Left renal cortex interstitium (tissue), 4 donors: ENCODE measurements at regions not wholly inside any gene's neighbourhood (a gene's known extent, or its start where the extent isn't known, plus 50 kb on each side); places are given as distances from the start of the nearest gene placed in this dataset.
"Not testable (repeated sequence)": the region's sequence is repeated elsewhere in the genome, so short reads cannot be mapped to it uniquely, and the experiment has no call there.

Experiments
- DNase-seq, 4 donors: peaks; one replicate each; pipeline ENCODE4 v3.0.0-alpha.2; 2013; ENCODE audit warnings: low read depth in 4 of 4, low spot score in 2 of 4, missing footprints in 1 of 4

DNA sequence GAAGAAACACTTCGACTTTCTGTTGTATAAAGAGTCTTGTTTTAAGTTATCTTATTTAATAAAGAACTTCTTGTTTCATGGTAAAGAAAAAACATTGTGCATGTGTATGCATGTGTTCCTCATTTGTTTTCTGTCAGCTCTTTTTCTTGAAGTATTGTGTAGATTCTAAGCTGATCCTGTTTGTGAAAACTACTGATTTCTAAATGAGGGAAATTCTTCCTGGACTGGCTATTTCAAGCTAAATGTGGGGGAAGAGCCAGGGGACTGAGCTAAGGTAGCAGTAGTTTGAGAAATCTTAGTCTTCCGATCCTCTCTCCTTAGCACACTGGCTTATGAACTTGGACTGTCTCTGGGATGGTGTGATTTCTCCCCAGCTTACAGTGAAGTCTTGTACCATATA is 56.4 kb upstream of the RBMS1 start:
- DNase-seq: no peak

DNA sequence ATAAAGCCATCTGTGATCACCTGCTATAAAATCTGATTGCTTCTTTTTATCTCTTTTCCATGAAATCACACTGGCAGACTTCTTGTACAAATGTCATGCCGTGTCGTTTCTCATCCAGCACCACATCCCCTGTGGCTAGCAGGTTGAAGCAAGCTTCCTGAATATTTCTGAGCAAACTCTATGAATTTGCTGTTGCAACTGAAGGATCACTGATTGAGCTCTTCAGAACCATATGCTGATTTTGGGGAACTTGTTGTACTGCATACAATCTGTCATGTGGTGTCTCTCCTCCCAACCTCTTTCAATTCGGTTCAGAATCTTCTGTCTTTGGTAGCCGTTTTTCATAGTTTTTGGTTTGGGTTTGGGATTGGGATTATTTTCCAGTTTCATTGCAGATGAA is 57.7 kb upstream of the RBMS1 start:
- no peak for DNase-seq

DNA sequence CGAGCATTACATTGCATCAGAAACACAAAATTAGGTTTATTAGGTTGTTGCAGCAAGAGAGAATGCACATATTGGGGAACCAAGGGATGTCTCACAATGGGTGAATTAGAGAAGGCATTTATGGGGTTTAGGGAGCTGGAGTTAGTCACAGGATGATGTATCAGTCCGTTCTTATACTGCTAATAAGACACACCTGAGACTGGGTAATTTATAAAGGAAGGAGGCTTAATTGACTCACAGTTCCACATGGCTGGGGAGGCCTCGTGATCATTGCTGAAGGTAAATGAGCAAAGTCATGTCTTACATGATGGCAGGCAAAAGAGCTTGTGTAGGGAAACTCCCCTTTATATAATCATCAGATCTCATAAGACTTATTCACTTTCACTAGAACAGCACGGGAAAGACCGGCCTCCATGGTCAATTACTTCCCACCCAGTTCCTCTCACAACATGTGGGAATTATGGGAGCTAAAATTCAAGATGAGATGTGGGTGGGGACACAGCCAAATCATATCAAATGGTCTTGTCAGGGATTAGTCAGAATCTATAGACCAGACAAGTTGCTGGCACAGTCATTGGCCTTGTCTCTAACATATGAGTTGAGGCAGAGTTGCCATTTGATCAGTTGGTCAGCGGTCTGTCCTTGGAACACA is 61.9 kb upstream of the RBMS1 start:
- DNase-seq: no peak

DNA sequence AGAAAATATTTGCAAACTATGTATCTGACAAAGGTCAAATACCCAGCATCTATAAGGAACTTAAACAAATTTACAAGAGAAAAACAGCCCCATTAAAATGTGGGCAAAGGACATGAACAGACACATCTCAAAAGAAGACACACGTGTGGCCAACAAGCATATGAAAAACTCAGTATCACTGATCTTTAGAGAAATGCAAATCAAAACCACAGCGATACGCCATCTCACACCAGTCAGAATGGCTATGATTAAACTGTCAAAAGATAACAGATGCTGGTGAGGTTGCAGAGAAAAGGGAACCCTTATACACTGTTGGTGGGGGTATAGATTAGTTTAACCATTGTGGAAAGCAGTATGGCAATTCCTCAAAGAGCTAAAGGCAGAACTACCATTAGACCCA is 64.3 kb upstream of the RBMS1 start:
- DNase-seq: no peak

DNA sequence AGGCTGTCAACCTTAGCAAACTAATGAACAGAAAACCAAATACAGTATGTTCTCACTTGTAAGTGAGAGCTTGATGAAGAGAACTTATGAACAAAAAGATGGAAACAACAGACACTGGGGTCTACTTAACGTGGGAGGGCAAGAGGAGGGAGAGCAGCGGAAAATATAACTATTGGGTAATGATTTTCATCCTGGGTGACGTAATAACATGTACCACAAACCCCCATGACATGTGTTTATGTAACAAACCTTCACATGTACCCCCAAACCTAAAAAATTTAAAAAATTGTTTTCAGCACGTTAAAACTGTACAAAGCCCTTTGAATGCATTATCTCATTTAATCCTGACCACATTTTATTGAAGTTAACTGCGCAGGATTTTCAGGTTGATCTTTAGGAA is 64.9 kb upstream of the RBMS1 start:
- no peak for DNase-seq

DNA sequence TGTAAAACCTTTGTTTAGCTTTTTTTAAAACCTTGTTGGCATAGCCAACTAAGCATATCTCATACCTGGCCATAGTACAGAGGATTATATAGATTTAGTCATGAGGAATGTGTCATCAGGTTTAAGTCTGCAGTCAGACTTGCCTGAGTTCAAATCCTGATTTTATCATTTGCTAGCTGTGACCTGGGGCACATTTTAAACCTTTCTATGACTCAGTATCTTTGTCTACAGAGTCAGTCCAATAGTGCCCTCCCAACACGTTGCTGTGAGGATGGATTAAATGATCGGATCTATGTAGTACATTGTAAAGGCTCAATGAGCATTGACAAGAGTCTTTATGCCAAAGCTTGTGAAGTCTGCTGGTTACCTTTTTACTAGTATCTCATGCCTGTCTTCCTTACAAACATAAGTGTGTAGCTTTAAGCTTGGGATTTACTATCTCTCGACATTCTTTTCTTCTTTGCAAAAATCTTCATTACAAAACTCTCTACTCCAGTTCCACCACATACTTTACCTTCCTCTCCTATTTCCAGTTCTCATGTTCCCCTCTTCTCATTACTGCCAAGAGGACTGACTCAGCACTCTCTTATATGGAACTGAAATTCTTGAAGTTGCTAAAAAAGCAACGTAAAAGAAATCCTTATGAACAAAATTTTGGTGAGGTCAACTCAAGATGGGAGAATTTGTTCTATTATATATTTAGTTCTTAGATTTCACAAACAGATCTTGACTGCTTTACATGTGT is 68.1 kb upstream of the RBMS1 start:
- no peak for DNase-seq

DNA sequence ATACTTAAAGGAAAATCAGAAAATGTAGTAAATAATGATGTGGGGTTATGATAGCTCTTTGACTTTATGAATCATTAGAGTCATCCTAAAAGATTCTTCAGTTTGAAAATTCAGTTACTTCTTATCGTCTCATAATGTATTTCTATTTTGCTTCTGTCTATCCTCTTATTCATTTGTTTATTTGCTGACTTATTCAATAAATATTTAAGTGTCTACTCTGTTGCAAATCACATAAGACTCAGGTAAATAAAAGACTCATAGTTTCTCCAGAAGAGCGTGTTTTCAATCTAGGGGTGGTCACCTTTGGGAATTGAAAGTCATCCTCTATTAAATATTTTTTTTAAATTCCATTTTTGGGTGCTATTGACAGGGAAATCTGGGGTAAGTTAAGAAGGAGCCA is 69.1 kb upstream of the RBMS1 start:
- DNase-seq: no peak

DNA sequence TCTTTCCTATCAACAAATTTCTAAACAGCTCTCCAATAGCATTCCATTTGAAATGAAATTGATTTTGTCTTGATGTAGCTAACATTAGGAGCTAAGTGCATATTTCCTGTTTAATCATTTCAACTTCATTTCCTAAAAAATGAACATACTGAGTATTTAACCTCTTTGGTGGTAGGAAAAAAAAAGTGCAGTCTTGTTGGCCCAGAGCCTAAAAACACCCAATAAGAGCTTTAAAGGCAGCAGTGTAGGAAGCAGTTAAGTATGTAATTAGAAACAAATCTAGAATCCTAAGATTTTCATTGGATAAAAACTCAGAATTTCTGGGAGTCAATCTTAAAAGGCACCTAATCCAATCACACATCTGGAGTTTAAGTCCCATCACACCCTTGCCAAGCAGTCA is 71.0 kb upstream of the RBMS1 start:
- DNase-seq: no peak

DNA sequence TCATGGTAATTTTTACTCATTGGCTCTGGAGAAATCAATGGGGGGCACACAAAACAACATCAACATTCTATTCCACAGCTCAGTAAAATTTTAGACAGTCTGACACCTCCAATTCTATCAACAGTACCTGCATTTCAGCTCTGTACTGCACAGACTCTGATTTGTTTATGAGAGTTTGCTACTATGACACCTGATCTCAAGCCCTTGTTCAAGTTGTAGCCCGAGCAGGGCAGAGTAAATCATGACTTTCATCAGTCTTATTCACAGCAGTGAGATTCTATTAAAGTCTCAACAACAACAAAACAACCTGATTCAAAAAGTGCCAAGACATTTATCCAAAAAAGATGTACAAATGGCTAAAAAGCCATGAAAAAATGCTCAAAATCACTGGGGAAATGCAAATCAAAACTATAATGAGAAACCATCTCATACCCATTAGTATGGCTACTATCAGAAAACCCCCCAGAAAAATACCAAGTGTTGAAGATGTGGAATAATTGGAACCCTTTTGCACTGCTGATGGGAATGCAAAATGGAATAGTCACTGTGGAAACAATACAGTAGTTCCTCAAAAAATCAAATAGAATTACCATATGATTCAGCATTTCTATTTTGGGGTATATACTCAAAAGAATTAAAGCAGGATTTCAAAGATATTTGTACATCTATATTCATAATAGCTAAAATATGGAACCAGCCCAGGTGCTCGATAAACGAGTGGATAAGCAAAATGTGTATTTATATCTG is 71.7 kb upstream of the RBMS1 start:
- DNase-seq: no peak

DNA sequence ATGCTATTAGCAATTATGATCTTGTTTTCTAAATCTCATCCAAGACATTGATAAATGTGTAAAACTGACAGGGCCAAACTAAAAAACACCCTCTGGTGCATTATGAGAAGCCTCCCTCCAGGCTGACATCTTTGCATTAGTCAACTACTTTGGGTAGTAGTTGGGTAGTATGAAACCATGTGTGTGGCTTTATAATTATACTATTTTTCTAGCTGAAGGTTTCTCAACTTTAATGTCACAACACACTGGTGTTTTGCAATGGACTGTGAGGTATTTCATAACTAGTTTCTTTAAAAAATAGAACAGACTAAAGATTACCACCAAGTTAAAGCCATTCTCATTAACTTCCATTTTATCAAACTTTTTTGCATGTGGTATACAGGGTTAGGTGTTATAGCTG is 73.1 kb upstream of the RBMS1 start:
- DNase-seq: no peak

DNA sequence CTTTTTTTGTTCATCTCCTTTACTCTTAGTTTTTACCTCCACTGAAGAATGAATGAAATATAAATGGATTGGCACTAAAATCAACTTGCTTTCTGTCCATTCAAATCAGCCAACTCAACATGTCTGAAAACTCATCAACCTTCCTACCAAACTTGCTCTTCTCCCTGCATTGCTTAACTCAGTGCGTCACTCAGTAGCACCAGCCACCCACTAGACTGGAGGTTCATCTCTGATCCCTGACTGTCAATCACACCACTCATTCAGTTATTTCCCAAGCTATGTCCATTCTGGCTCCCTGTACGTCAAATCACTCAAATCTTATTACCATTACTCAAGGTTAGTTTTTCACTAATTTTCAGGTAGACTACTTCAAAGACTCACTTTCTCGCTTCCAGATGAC is 75.2 kb upstream of the RBMS1 start:
- DNase-seq: no peak

DNA sequence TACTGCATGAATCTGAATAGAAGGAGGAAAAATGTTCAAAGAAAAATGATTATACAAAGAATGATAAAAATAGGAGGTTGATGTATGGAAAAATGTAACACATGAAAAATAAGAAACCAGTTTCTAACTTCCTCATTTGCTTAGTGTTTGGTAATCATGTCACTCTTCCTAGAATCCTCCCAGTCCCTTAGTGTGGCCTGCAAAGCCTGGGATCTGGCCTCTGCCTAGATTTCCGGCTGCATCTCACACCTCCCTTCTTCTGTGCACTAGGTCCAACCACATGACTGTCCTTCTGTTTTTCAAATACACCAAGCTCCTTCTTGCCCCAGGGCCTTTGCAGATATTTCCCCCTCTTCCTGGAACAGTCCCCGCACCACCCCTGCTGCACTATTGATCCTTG is 76.8 kb upstream of the RBMS1 start:
- no peak for DNase-seq

DNA sequence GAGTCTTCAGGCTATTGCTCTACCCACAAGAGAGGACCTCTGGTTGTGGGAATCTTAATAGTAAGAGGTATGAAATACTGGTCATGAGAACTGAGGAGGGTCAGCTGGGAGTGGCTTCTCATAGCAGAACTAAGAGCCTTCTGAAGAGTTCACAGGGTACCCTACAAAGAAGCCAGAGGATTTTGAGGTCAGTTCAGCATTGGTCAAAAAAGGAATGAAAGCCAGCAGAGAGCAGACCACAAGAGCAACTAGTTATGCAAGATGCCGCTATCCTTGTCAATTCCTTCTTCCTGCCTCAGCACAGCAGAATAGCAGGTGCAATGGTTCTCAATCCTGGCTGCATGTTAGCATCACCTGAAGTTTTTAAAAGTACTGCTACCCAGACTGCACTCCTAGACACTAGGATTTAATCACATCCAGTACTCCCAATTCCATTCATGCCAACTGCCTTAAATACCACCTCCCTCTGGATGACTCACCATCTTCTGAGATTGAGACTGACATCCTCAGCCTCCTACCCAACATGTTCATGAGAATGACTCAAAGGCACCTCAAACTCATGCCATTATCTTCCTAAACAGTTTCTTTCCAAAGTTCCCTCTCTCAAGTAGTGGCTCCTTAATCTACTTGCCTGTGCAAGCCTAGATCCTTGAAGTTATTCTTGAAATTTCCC is 81.0 kb upstream of the RBMS1 start:
- DNase-seq: no peak

DNA sequence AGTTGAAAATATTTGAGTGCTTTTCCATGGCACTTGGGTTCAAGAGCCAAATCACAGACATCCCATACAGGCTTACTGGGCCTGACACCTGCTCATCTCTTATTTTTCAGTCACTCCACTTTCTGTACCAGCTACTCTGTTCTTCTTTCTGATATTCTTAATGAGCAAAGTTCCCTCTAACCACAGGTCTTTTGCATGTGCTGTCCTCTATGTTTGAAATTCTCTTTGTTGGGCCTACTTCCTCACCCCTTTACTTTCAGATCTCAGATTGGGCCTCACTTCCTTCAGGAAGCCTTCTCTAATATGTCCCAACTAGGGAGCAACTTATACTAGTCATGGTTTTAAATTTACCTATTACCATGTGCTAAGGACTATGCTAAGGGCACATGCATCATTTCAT is 81.8 kb upstream of the RBMS1 start:
- no peak for DNase-seq

DNA sequence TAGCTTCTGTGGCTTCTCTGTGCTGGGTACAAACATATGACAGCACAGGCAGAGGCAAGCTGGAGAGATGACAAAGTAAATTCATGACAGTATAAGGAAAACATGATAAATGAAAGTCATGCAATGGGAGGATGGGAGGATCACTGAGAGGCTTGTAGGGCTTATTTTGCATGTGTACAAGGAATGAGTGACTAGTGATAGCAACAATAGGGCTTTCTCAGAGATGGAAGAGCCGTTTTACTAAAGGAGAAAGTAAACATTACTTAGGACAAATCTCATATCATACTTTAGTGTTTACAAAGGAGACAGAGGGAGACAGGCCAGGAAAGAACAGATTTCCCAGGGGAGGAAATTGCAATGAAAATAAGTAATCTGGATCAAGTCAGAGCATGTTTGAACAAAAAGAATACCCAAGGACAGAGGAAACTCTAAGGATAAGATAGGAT is 82.5 kb upstream of the RBMS1 start:
- no peak for DNase-seq

DNA sequence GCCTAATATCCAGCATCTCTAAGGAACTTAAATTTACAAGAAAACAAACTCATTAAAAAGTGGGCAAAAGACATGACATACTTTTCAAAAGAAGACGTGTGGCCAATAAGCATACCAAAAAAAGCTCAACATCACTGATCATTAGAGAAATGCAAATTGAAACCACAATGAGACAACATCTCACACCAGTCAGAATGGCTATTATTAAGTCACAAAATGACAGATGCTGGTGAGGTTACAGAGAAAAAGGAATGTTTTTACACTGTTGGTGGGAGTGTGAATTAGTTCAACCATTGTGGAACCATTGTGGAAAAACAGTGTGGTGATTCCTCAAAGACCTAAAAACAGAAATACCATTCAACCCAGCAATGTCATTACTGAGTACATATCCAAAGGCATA is 83.5 kb upstream of the RBMS1 start:
- DNase-seq: not testable (repeated sequence)

DNA sequence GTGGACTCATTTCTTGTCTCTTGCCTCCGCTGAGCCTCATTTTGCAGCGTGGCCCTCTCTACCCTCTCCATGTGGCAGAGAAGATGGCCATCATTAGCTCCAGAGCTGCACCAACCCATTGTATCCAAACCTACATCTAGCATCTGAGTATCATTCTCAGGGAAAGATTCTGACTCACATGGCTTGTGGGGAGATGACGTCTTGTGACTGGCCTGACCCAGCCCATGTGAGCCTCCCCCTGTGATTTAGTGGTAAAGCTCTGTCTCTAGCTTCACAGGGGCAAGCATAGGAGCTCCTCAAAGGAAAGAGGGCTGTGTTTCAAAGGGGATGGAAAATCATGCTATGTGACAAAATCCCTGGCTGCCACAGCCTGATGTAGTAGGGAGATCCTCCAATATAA is 87.4 kb upstream of the RBMS1 start:
- no peak for DNase-seq

DNA sequence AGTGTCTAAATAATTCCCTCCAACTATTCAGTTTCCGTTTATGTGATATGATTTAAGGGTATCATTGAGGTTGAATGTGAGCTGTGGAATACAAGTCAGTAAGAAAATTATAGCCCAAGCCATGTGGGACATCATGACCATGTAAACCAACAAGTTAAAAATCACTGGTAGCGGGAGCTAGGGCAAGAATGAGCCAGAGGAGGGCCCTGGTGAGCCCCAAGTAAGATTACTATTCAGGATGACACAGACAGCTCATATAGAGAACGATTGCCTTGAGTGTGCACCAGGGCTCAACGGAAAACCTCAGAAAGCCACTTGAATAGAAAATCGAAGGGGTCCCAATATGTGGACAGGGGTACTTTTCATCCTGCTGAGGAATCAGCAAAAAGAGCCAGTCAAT is 87.8 kb upstream of the RBMS1 start:
- DNase-seq: no peak

DNA sequence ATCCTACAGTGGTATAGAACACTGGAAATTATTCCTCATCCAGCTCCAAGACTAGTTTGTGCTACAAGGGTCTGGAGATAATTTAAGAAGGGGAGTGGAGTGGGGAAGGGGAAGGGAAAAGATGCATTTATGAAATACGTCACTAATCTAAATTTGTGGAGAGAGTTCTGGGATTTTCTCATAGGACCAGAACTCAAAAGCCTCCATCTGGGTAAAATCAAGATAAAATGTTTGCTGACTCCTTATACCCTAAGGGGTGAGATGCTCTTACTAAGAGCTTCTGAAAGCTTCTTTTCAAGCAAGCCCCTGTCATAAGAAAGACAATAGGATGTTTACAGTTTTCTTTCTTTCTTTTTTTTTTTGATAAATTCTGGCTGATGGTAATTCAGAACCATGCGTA is 88.5 kb upstream of the RBMS1 start:
- DNase-seq: no peak

DNA sequence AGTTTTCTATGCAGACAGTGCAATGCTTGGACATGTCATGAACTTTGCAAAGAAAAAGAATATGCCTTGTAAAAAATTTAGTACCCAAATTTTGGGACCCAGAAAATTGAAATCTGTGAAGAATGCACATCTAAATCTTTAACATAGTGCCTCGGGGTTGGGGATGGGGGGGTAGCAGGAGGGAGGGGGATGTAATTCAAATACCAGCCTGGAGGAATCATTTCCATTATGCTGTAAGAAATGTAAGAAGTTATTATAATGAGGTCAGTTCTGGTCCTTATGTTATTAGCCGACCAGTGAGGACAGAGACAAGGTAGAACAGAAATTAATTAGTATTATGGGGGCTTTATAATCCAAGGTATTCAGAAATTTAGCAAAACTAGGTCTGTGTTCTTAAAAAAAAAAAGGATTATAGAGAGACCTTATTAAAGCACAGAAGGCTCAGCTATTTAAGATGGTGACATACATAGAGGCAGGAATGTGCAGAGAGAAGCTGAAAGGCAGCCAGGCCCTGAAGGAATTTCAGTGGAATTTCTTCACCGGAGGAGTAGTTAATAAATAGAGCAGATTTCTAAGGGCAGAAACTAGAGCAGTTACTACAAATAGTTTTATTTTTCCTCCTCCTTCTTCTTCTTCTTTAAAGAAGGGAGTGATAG is 89.0 kb upstream of the RBMS1 start:
- peak in 3 of 4 donors; percentile 18 to 37 (median 31) for DNase-seq

DNA sequence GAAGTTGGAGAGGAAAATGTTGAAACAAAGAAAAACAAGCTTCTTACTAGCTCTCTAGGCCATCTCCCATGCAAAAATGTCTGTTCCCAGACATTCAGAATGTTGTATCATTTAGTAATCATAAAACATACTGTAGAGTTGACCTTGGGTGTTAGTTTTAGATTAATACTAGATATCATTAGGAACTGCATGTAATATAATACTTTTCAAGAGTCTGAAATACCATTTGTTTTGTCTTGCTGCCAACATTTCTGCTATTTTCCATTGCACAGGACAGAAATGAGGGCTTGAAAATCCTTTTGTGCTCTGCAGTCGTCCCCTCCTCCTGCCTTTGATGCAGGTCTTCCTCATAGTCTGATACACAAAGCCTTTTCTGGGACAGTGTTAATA is 89.5 kb upstream of the RBMS1 start:
- DNase-seq: peak; percentile 20 to 40 (median 36)
